Fibroblast of lung (primary cell): ENCODE measurements at regions not wholly inside any gene's neighbourhood (a gene's known extent, or its start where the extent isn't known, plus 50 kb on each side); places are given as distances from the start of the nearest gene placed in this dataset.

Source experiments
- CTCF ChIP-seq, 2 donors: IDR thresholded peaks in 1 of 2; conservative IDR thresholded peaks in 1 of 2; 1 replicate in 1 of 2; 2 replicates in 1 of 2; pipeline ENCODE4 v1.5.1; 2011 to 2012; ENCODE audit warnings: low read length in 2 of 2, control low read depth in 1 of 2, inconsistent platforms in 1 of 2, low read depth in 1 of 2, mild to moderate bottlenecking in 1 of 2
- EZH2 ChIP-seq: IDR thresholded peaks from 2 replicates; pipeline ENCODE4 v1.5.1; 2012; ENCODE audit warnings: low read length, control low read depth, mild to moderate bottlenecking; ENCODE audit errors: missing control alignments

- TF ChIP-seq CTCF (conservative IDR thresholded peaks at IDR 0.05 in 1 of 2, IDR thresholded peaks at IDR 0.05 in 1 of 2; ENCODE audit: low read depth in 1 of 2, low read length in 2 of 2) (no peak), EZH2 (no peak)
Observed at GRCh38 chr3:70606018-70606417, 293.6 kb upstream of the MDFIC2 start.
